ENCODE measurements at regions not wholly inside any gene's neighbourhood (a gene's known extent, or its start where the extent isn't known, plus 50 kb on each side); places are given as distances from the start of the nearest gene placed in this dataset.

- no peak for TF ChIP-seq CTCF (IDR thresholded peaks at IDR 0.05 in 2 of 3, conservative IDR thresholded peaks at IDR 0.05 in 1 of 3; ENCODE audit: control insufficient read depth in 2 of 3, extremely low read depth in 1 of 3, insufficient read depth in 1 of 3, low read depth in 3 of 3, low read length in 3 of 3)
- TF ChIP-seq ETV6 (conservative IDR thresholded peaks at IDR 0.05 in 1 of 2, IDR thresholded peaks at IDR 0.05 in 1 of 2; ENCODE audit: borderline replicate concordance in 1 of 2, low read depth in 1 of 2): no peak
- TF ChIP-seq ZSCAN29 (IDR thresholded peaks at IDR 0.05): no peak
- no peak for TF ChIP-seq HDGF (IDR thresholded peaks at IDR 0.05)
- no peak for TF ChIP-seq EED (IDR thresholded peaks at IDR 0.05; ENCODE audit: low read depth)
- TF ChIP-seq NR2F1 (conservative IDR thresholded peaks at IDR 0.05): no peak
- TF ChIP-seq IKZF2 (IDR thresholded peaks at IDR 0.05): no peak
- no peak for TF ChIP-seq E4F1 (IDR thresholded peaks at IDR 0.05; ENCODE audit: borderline replicate concordance, partially characterized antibody)
- no peak for TF ChIP-seq TARDBP (IDR thresholded peaks at IDR 0.05; ENCODE audit: borderline replicate concordance)
- no peak for TF ChIP-seq GABPA (IDR thresholded peaks at IDR 0.05; ENCODE audit: low read depth)
- no peak for TF ChIP-seq CBX3 (IDR thresholded peaks at IDR 0.05; ENCODE audit: borderline replicate concordance, low read depth)
- no peak for TF ChIP-seq PBX3 (IDR thresholded peaks at IDR 0.05; ENCODE audit: insufficient replicate concordance, low read depth, low read length)
These were observed 124.7 kb downstream of the PALM2AKAP2 start (continued) for GRCh38 chr9:109904666-109905065.
